Nephron progenitor cell (in vitro differentiated cells): ENCODE measurements at regions not wholly inside any gene's neighbourhood (a gene's known extent, or its start where the extent isn't known, plus 50 kb on each side); places are given as distances from the start of the nearest gene placed in this dataset.

Experiments used
- DNase-seq: peaks from one replicate; pipeline ENCODE4 v3.0.0; 2021
- H3K27ac Mint-ChIP-seq: 2 replicates; pipeline ENCODE4 v1.8.0; 2021; ENCODE audit warnings: mild to moderate bottlenecking, moderate library complexity, mixed read lengths
- H3K27me3 Mint-ChIP-seq: 2 replicates; pipeline ENCODE4 v1.8.0; 2021; ENCODE audit warnings: mild to moderate bottlenecking, low read depth, mixed read lengths; ENCODE audit not compliant: poor library complexity
- H3K36me3 Mint-ChIP-seq: 2 replicates; pipeline ENCODE4 v1.8.0; 2021; ENCODE audit warnings: low read depth, mixed read lengths
- H3K4me1 Mint-ChIP-seq: 2 replicates; pipeline ENCODE4 v1.8.0; 2021; ENCODE audit warnings: mixed read lengths
- H3K4me3 Mint-ChIP-seq: 2 replicates; pipeline ENCODE4 v1.8.0; 2021; ENCODE audit warnings: mild to moderate bottlenecking, moderate library complexity, mixed read lengths
- H3K9me3 Mint-ChIP-seq: 2 replicates; pipeline ENCODE4 v1.8.0; 2021; ENCODE audit warnings: mild to moderate bottlenecking, moderate library complexity, mixed read lengths
- CTCF ChIP-seq: fragments of 200-600 bp; sonication (generic); IDR thresholded peaks from 2 replicates; pipeline ENCODE4 v1.5.0; 2021; ENCODE audit warnings: antibody characterized with exemption

GRCh38 chr2:103552775-103553174 lies 790.9 kb downstream of the TMEM182 start:
- H3K27me3 Mint-ChIP-seq, result no peaks in the 10 kb centered on the region
- no peak overlapping the region for H3K4me3 Mint-ChIP-seq

GRCh38 chr2:103594823-103595222 lies 833.0 kb downstream of the TMEM182 start:
- Mint-ChIP-seq H3K27ac (no peak overlapping the region), H3K9me3 (peaks cover 46% of the 10 kb centered on the region), H3K27me3 (no peaks in the 10 kb centered on the region), H3K4me1 (no peaks in the 10 kb centered on the region), H3K4me3 (no peak overlapping the region), H3K36me3 (no peaks in the 10 kb centered on the region)
- TF ChIP-seq CTCF, result no peak
- no peak for DNase-seq

More at GRCh38 chr2:103552775-103553174, 790.9 kb downstream of the TMEM182 start:
- no peak overlapping the region for H3K27ac Mint-ChIP-seq
- H3K36me3 Mint-ChIP-seq, result no peaks in the 10 kb centered on the region
- H3K4me1 Mint-ChIP-seq, result no peaks in the 10 kb centered on the region
- H3K9me3 Mint-ChIP-seq, result peaks cover 9% of the 10 kb centered on the region
- no peak for DNase-seq
- TF ChIP-seq CTCF, result no peak

GRCh38 chr2:103605071-103605780 lies 843.4 kb downstream of the TMEM182 start:
- Mint-ChIP-seq H3K9me3 (peaks cover 20% of the 10 kb centered on the region), H3K27ac (no peak overlapping the region), H3K4me3 (no peak overlapping the region), H3K4me1 (no peaks in the 10 kb centered on the region), H3K36me3 (no peaks in the 10 kb centered on the region), H3K27me3 (no peaks in the 10 kb centered on the region)
- no peak for TF ChIP-seq CTCF
- no peak for DNase-seq

GRCh38 chr2:103615611-103616105 lies 853.8 kb downstream of the TMEM182 start:
- no peak for DNase-seq
- H3K4me1 Mint-ChIP-seq, result no peaks in the 10 kb centered on the region
- no peaks in the 10 kb centered on the region for H3K36me3 Mint-ChIP-seq
- no peak overlapping the region for H3K4me3 Mint-ChIP-seq
- no peak overlapping the region for H3K27ac Mint-ChIP-seq
- H3K9me3 Mint-ChIP-seq, result peaks cover 6% of the 10 kb centered on the region
- H3K27me3 Mint-ChIP-seq, result no peaks in the 10 kb centered on the region
- no peak for TF ChIP-seq CTCF

- Mint-ChIP-seq H3K27ac (no peak overlapping the region), H3K4me3 (no peak overlapping the region), H3K36me3 (no peaks in the 10 kb centered on the region), H3K4me1 (no peaks in the 10 kb centered on the region), H3K27me3 (no peaks in the 10 kb centered on the region), H3K9me3 (peaks cover 18% of the 10 kb centered on the region)
- TF ChIP-seq CTCF, result no peak
- DNase-seq, result no peak
Measured at GRCh38 chr2:103616891-103617290, 855.1 kb downstream of the TMEM182 start.

- Mint-ChIP-seq H3K36me3 (no peaks in the 10 kb centered on the region), H3K9me3 (peaks cover 30% of the 10 kb centered on the region), H3K27ac (no peak overlapping the region), H3K27me3 (no peaks in the 10 kb centered on the region), H3K4me1 (no peaks in the 10 kb centered on the region), H3K4me3 (no peak overlapping the region)
- DNase-seq, result no peak
- TF ChIP-seq CTCF, result no peak
Measured at GRCh38 chr2:103618112-103618511, 856.3 kb downstream of the TMEM182 start.
